ENCODE measurements at regions not wholly inside any gene's neighbourhood (a gene's known extent, or its start where the extent isn't known, plus 50 kb on each side); places are given as distances from the start of the nearest gene placed in this dataset.
A peak's percentile ranks its signal among the peaks of the same experiment; 100 is the strongest.
"Not testable (repeated sequence)": the region's sequence is repeated elsewhere in the genome, so short reads cannot be mapped to it uniquely, and the experiment has no call there.

DNA sequence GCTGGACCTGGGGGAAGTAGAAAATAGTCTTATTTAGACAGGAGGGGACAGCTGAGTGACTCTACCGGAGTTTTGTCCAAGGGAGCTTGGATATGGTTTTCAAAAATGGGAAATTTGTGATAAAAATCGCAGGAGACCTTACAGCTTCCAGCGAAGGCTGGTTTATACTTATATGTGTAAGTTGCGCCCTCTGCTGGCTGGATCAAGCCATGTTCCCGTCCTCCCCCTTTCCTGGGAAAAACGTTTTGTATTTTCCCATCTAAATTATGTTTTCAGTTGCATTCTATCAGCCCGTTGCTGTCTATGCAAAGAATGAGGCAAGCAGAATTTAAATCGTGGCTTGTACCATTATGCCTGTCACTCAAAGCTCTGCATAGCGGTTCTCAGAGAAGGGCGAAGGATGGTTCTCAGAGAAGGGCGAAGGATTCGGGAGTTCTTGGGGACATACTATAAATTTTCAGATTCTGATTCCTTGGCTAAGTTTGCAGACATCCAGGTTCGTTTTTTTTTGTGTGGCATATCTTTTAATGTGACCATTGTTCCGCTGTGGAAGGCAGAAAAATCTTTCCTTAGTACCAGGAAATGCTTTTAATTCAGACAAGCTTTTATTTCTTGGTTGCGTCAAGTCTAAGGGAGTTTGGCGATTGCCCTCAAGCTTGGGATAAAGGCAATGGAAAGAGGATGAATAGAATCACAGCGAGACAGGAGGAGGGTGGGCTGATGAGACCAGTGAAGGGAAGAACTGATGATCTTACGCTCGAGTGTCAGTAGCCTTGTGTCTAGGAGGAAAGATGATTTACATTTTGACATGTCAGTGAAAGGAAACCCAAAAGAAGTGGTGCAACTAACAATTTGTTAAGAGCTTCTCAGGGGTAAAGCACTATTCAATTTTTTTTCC, 128.5 kb upstream of the ARX start:
- peak in 2 of 3 donors; percentile 7 to 17 for DNase-seq (ENCODE audit: low read depth in 3 of 3, low spot score in 2 of 3)

GRCh38 chrX:25143596-25143995, 127.8 kb upstream of the ARX start:
- DNase-seq (ENCODE audit: low read depth in 3 of 3, low spot score in 2 of 3), result no peak

GRCh38 chrX:25141684-25142083, 125.9 kb upstream of the ARX start:
- DNase-seq (ENCODE audit: low read depth in 3 of 3, low spot score in 2 of 3), result no peak

DNA sequence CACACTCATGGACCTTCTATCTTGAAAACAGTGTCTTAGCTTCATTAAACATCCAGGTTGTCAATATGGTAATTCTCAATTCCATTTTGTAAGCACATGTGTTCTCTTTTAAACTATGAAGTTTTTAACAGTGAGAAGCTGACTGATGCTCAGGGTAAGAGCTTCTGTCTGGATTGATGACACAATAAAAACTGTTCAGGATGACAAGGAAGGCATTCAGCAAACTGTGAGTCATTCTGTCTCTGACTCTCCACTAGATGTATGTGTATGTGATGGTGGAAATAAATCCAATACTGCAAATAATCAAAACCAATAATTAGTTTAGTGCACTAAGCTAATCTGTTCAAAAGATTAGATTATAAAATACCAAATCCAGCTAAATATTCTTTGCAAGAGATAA, 115.3 kb upstream of the ARX start:
- no peak for DNase-seq (ENCODE audit: low read depth in 3 of 3, low spot score in 2 of 3)

DNA sequence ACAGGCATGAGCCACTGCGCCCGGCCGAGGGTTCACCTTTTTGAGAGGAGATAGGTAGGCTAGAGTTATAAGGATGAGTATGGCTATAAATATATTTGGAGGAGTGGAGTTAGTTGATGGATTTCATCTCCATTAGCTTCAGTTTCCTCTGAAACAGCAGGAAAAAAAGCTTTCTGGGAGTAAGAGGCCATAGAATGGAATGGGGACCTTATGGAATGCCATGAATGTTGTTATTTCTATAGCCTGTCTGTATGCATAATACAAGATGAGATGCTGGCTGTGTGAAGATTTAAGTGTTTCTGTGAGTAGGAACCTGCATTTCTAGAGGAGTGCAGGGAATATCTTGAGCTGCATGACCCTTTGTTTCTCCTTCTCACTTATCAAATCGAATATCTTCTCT, 114.9 kb upstream of the ARX start:
- no peak for DNase-seq (ENCODE audit: low read depth in 3 of 3, low spot score in 2 of 3)

- DNase-seq (ENCODE audit: low read depth in 3 of 3, low spot score in 2 of 3), result no peak
These were observed 109.7 kb upstream of the ARX start for GRCh38 chrX:25125483-25125882.

GRCh38 chrX:25124391-25124790, 108.6 kb upstream of the ARX start:
- DNase-seq (ENCODE audit: low read depth in 3 of 3, low spot score in 2 of 3), result no peak

DNA sequence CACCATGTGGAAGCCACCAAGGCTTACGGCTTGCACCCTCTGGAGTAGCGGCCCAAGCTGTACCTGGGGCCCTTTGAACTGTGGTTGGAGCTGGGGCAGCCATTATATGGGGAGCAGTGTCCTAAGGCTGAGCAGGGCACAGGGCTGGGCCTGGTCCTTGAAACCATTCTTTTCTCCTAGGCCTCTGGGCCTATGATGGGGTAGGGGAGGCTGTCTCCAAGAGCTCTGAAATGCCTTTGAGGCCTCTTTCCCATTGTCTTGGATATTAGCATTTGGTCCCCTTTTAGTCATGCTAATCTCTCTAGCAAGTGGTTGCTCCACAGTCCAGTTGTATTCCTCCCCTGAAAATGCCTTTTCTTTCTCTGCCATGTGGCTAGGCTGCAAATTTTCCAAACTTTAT, 96.4 kb upstream of the ARX start:
- no peak for DNase-seq (ENCODE audit: low read depth in 3 of 3, low spot score in 2 of 3)

GRCh38 chrX:25108481-25108880, 92.7 kb upstream of the ARX start:
- DNase-seq (ENCODE audit: low read depth in 3 of 3, low spot score in 2 of 3), result no peak

DNA sequence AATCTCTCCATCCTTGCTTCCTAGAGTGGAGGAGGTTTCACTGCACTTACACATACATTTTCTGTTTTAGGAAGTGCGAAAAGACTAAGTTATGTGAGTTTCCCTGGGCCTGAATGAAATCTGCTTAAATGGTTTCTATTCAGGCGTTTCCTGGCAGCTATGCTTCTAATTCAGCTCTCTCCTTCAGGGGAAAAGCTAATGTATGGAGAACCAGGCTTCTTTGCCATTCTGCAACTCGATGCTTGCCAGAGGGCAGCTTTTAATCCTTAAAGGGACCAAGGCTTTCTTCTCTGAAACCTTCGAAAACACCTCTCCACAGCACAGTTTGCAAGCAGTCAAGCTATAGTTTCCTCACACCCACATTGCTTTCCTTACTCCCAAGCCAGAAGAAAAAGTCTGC, 89.5 kb upstream of the ARX start:
- DNase-seq (ENCODE audit: low read depth in 3 of 3, low spot score in 2 of 3), result no peak

DNA sequence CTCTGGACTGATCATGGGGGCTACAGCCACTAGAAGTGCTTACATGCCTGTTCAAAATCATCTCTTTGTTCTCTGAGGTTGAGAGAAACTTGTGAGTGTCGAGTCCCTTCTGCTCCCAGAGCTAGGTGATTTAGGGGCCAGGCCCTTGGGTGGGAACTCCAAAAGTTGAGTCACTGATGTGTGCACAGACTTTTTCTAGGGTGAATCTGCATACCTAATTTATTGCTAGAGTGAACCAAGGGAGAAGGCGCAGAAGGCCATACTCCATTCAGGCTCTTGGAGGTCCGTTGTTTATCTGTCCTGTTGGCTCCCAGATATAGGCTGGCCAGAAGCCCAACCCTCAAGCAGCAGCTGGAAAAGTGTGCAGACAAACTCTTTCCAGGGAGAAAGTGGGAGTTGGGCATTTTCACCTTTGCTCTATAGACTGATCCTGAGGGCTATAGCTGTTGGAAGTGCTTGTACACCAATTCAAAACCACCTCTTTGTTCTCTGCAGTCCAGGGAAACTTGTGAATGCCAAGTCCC, 80.8 kb upstream of the ARX start:
- no peak for DNase-seq (ENCODE audit: low read depth in 3 of 3, low spot score in 2 of 3)

DNA sequence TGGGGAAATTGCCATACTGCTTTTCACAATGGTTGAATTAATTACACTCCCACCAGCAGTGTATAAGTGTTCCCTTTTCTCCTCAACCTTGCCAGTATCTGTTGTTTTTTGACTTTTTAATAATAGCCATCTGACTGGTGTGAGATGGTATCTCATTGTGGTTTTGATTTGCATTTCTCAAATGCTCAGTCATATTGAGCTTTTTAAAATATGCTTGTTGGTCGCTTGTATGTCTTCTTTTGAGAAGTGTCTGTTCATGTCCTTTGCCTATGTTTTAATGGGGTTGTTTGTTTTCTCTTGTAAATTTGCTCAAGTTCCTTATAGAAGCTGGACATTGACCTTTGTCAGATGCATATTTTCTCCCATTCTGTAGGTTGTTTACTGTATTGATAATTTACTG, 75.4 kb upstream of the ARX start:
- DNase-seq (ENCODE audit: low read depth in 3 of 3, low spot score in 2 of 3), result not testable (repeated sequence)

DNA sequence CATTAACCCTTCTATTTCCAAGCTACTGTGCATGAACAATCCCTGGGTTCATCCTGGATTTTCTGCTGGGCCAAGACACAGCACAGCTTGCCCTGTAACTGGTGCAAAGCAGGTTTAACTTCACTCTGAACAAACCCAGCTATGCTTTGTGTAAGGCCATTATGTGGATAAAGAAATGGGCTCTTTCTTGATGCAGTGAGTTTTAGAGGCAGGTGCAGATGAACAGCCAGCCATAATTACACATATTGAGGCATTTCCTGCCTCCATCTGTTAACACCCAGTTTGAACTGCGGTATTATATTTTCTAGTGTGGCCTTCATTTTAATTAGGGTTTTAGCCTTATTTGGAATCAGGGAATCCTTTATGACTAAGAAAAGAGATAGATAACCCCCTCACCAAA, 68.7 kb upstream of the ARX start:
- DNase-seq (ENCODE audit: low read depth in 3 of 3, low spot score in 2 of 3), result no peak

DNA sequence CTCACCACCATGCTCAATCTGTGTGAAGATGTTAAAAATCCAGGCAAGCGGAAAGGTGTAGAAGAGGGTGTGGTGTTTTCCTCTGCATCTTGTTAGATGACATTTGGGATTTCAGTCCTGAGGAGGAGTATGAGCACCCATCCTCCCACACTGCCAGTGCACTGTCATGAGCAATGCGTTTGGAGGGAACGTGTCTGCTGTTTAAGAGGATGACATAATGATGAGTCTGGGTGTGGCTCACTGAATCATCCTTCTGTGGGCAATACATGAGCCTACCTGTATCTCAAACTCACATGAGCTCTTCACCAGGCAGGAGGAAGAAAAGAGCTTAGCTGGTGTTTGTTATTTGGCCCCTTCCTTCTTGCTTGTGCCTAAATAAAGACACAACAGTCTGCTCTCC, 67.9 kb upstream of the ARX start:
- DNase-seq (ENCODE audit: low read depth in 3 of 3, low spot score in 2 of 3), result no peak

- DNase-seq (ENCODE audit: low read depth in 3 of 3, low spot score in 2 of 3), result no peak
These were observed 63.3 kb upstream of the ARX start for GRCh38 chrX:25079020-25079419.

- DNase-seq (ENCODE audit: low read depth in 3 of 3, low spot score in 2 of 3), result no peak
These were observed 61.3 kb upstream of the ARX start for GRCh38 chrX:25076941-25077500.

DNA sequence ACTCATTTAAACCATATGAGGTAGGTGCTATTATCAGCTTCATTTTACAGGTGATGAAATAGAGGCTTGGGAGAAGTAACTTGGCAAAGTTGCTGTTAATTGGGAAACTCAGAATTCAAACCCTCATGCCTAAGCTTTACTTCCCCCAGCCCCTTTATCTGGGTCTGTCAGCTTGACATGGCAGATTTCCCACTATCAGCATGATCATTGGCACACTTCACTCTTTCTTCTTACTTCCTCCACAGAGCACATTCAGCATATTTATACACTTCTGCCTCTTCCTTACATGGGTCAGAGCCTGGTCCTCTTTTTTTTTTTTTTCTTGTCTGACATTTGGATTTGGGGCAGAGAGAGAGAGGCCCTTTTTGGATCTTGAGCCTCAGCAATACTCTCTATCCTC, 56.5 kb upstream of the ARX start:
- DNase-seq (ENCODE audit: low read depth in 3 of 3, low spot score in 2 of 3), result no peak

DNA sequence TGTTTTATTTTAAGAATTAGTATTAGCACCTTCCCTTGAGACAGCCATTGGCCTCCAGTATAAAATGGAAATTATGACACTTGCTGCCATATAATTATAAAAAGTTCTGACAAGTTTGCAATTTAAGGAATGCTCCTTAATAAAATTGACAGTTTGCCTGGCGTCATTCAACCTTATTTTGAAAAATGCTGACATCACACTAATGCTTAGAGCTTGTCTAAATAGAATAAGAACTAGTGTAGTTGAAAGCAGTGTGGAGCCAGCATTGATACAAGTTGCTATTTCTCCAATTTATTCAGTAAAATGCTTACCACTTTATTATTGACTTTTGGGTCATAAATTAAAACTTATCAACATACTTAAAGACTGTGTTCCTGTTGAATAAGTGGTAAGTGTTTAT, 54.3 kb upstream of the ARX start:
- no peak for DNase-seq (ENCODE audit: low read depth in 3 of 3, low spot score in 2 of 3)

DNA sequence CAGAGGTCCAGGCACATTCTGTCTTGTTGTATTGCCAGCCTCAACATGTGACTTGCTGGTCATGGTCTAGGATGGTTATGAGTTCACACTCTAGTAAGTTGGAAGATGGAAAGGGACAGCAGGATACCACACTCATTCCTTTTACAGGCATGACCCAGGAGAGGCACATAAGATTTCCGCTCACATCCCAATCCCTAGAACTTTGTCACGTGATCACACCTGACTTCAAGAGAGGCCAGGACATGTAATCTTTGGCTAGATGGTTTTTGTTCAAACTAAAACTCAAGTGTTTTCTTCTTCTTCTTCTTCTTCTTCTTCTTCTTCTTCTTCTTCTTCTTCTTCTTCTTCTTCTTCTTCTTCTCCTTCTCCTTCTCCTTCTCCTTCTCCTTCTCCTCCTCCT, 53.4 kb upstream of the ARX start:
- DNase-seq (ENCODE audit: low read depth in 3 of 3, low spot score in 2 of 3), result no peak

DNA sequence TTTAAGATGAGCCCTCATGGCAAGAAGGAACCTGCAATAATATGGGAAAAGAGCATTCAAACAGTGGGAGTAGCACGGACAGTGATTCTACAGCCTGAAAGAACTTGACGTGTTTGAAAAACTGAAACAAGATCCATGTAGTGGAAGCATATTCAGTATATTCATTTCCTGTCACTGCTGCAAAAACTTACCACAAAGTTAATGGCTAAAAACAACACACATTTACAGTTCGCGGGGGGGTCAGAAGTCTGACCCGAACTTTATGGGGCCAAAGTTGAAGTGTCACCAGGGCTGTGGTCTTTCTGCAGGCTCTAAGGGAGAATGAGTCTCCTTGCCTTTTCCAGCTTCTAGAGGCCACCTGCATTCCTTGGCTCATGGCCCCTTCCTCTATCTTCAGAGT, 52.6 kb upstream of the ARX start:
- no peak for DNase-seq (ENCODE audit: low read depth in 3 of 3, low spot score in 2 of 3)

DNA sequence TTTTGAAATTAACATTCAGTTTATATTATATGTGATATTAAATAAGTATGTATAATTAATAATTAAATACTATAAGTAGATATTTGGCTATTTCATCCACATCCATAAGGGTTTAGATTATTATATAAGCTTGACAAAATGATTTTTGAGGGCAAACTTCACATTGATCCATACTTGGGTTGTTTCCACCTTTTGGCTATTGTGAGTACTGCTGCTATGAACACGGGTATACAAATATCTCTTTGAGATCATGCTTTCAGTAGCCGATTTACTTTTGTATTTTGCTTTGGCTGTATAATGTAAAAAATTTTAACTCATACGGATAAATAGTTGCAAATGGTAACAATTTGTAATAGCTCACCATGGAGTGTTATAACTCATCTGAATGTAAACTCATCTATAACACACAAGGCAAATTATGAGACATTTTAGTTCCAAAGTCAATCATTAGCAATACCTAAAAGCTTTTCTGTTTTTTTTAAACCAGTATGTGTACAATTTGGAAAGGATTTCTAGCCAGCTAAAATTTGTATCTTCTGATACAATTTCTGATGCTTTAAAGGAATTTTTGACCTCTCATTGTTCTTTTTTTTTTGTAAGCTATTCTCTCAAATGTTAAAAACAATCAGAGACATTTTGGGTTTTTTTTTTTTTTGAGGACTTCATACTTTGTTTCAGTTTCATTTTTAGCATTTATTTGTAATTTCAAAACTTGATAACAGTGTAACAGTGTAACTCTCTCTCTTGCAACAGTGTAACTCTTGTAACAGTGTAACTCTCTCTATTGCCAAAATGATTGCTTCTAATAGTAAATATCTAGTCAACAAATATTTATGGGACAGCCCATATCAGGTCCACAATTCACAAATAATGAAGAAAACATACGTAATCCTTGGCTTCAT, 51.8 kb upstream of the ARX start:
- DNase-seq (ENCODE audit: low read depth in 3 of 3, low spot score in 2 of 3), result no peak
